ENCODE measurements at regions not wholly inside any gene's neighbourhood (a gene's known extent, or its start where the extent isn't known, plus 50 kb on each side); places are given as distances from the start of the nearest gene placed in this dataset.

- no peak for TF ChIP-seq CTCF (IDR thresholded peaks at IDR 0.05; ENCODE audit: low read depth, low read length, poor library complexity, severe bottlenecking)
- no peak for TF ChIP-seq EZH2phosphoT487 (IDR thresholded peaks at IDR 0.05; ENCODE audit: borderline replicate concordance, low read length)
Observed at GRCh38 chr10:128952856-128953255, 514.2 kb upstream of the MGMT start.

Data from DOHH2 (cell line).